ENCODE measurements at regions not wholly inside any gene's neighbourhood (a gene's known extent, or its start where the extent isn't known, plus 50 kb on each side); places are given as distances from the start of the nearest gene placed in this dataset.
A peak's percentile ranks its signal among the peaks of the same experiment; 100 is the strongest.

- Mint-ChIP-seq H3K4me3 (no peak overlapping the region), H3K4me1 (peaks cover 25 to 40% (median 37%) of the 10 kb centered on the region in 3 donors), H3K36me3 (peaks cover 0 to 2% (median 0%) of the 10 kb centered on the region in 3 donors), H3K27ac (no peak overlapping the region), H3K27me3 (peaks cover 4 to 6% of the 10 kb centered on the region in 2 donors), H3K9me3 (no peaks in the 10 kb centered on the region)
- POLR2A ChIA-PET = no interaction called here
- Histone ChIP-seq H3K27ac (ENCODE audit: low read depth, low read length) (no peak overlapping the region), H3K4me1 (ENCODE audit: insufficient read depth, low read length) (peaks cover 19% of the 10 kb centered on the region), H3K36me3 (ENCODE audit: insufficient read depth, low read length) (no peaks in the 10 kb centered on the region), H3K27me3 (ENCODE audit: insufficient read depth, low read length, poor library complexity, severe bottlenecking) (no peaks in the 10 kb centered on the region), H3K9me3 (ENCODE audit: low read length) (no peaks in the 10 kb centered on the region), H3K4me3 (ENCODE audit: low read length) (no peak overlapping the region)
- no peak for DNase-seq
- CTCF ChIA-PET = no interaction called here
Observed at GRCh38 chr3:16797831-16798230, 86.9 kb upstream of the PLCL2 start.

DNA sequence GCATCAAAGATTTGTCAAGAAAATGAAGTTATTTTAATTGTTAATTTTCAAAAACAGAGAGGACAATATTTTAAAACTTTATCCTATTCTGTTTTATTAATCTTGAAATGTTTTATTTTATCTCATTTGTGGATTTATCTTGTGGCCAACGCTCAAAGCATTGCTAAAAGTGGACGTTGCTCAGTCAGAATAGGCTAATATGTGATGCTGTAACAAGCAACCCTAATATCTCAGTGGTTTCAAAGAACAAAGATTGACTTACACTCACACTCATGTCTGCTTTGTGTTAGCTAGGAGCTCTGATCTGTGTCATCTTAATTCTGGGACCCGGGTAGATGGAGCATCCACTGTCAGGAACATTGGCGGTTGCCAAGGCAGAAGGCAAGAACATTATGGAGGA, 86.0 kb upstream of the PLCL2 start:
- Mint-ChIP-seq H3K4me1 (peaks cover 25 to 40% (median 37%) of the 10 kb centered on the region in 3 donors), H3K27ac (no peak overlapping the region), H3K4me3 (no peak overlapping the region), H3K36me3 (peaks cover 0 to 2% (median 0%) of the 10 kb centered on the region in 3 donors), H3K27me3 (peaks cover 0 to 4% of the 10 kb centered on the region in 2 donors), H3K9me3 (no peaks in the 10 kb centered on the region)
- Histone ChIP-seq H3K27me3 (ENCODE audit: insufficient read depth, low read length, poor library complexity, severe bottlenecking) (no peaks in the 10 kb centered on the region), H3K9me3 (ENCODE audit: low read length) (no peaks in the 10 kb centered on the region), H3K36me3 (ENCODE audit: insufficient read depth, low read length) (no peaks in the 10 kb centered on the region), H3K4me3 (ENCODE audit: low read length) (no peak overlapping the region), H3K27ac (ENCODE audit: low read depth, low read length) (no peak overlapping the region), H3K4me1 (ENCODE audit: insufficient read depth, low read length) (peaks cover 19% of the 10 kb centered on the region)
- ChIA-PET POLR2A (no interaction called here), CTCF (no interaction called here)
- no peak for DNase-seq

DNA sequence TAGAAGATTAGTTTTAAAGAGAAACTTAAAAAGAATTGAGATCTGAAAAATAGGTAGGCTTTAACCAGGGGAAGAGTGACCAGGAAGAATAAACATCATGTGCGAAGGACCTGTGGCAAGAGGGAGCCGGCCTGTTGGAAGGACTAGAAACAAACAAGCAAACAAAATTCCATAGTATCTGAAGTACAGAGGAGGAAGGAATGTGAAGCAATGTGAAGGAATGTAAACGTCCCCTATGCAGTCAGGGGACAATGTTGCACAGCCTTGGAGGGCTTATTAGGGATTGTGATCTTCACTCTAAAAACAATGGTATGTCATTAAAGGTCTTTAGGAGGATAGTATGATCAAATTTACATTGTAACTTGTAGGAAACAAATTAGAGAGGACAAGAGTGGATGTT, 84.4 kb upstream of the PLCL2 start:
- CTCF ChIA-PET = no interaction called here
- no peaks in the 10 kb centered on the region for H3K9me3 ChIP-seq (ENCODE audit: low read length)

GRCh38 chr3:16801223-16801622, 83.5 kb upstream of the PLCL2 start:
- no peaks in the 10 kb centered on the region for H3K36me3 Mint-ChIP-seq
- H3K4me3 Mint-ChIP-seq = no peak overlapping the region
- H3K9me3 Mint-ChIP-seq = no peaks in the 10 kb centered on the region
- CTCF ChIA-PET = no interaction called here
- Histone ChIP-seq H3K27me3 (ENCODE audit: insufficient read depth, low read length, poor library complexity, severe bottlenecking) (no peaks in the 10 kb centered on the region), H3K4me3 (ENCODE audit: low read length) (no peak overlapping the region), H3K4me1 (ENCODE audit: insufficient read depth, low read length) (peaks cover 19% of the 10 kb centered on the region), H3K9me3 (ENCODE audit: low read length) (no peaks in the 10 kb centered on the region), H3K36me3 (ENCODE audit: insufficient read depth, low read length) (no peaks in the 10 kb centered on the region), H3K27ac (ENCODE audit: low read depth, low read length) (no peak overlapping the region)
- peaks cover 25 to 40% (median 37%) of the 10 kb centered on the region in 3 donors for H3K4me1 Mint-ChIP-seq
- POLR2A ChIA-PET = interaction anchor here (1.2 kb wide), 1 partner anchor 87 kb away, joined by 3 read pairs; no protein-coding TSS in a partner anchor
- peaks cover 0 to 4% of the 10 kb centered on the region in 2 donors for H3K27me3 Mint-ChIP-seq
- no peak overlapping the region for H3K27ac Mint-ChIP-seq
- DNase-seq = no peak

More for the DNA sequence above, 84.4 kb upstream of the PLCL2 start:
- Mint-ChIP-seq H3K27ac (peak overlapping the region in 2 of 8 donors; percentile 62 to 84), H3K27me3 (peaks cover 0 to 4% of the 10 kb centered on the region in 2 donors), H3K9me3 (no peaks in the 10 kb centered on the region), H3K4me3 (peak overlapping the region in 4 of 7 donors; percentile 2 to 44 (median 34)), H3K36me3 (no peaks in the 10 kb centered on the region), H3K4me1 (peaks cover 25 to 40% (median 37%) of the 10 kb centered on the region in 3 donors)
- POLR2A ChIA-PET = no interaction called here
- no peak for DNase-seq
- H3K4me1 ChIP-seq (ENCODE audit: insufficient read depth, low read length) = peaks cover 19% of the 10 kb centered on the region
- H3K4me3 ChIP-seq (ENCODE audit: low read length) = no peak overlapping the region
- H3K27me3 ChIP-seq (ENCODE audit: insufficient read depth, low read length, poor library complexity, severe bottlenecking) = no peaks in the 10 kb centered on the region
- no peaks in the 10 kb centered on the region for H3K36me3 ChIP-seq (ENCODE audit: insufficient read depth, low read length)
- H3K27ac ChIP-seq (ENCODE audit: low read depth, low read length) = no peak overlapping the region

DNA sequence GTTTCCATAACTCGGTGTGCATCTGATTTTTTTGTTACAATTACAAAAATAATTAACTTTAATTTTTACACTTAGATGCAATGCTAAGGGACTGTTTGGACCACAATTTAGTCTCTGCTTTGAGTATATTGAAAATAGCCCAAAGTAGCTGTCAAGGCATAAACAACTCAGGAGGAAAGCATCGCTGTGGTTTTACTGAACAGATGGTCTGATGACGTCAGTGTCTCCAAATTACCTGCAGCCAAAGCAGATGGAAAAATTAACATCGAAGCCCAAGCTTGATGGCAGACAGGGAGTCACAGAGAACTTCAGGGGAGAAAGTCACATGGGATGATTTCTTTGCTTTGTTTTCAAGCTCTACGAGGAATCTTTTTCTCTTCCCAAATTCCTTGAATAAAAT, 83.1 kb upstream of the PLCL2 start:
- Histone ChIP-seq H3K36me3 (ENCODE audit: insufficient read depth, low read length) (no peaks in the 10 kb centered on the region), H3K4me1 (ENCODE audit: insufficient read depth, low read length) (peaks cover 19% of the 10 kb centered on the region), H3K4me3 (ENCODE audit: low read length) (no peak overlapping the region), H3K9me3 (ENCODE audit: low read length) (no peaks in the 10 kb centered on the region), H3K27me3 (ENCODE audit: insufficient read depth, low read length, poor library complexity, severe bottlenecking) (no peaks in the 10 kb centered on the region), H3K27ac (ENCODE audit: low read depth, low read length) (no peak overlapping the region)
- ChIA-PET POLR2A (interaction anchor here (1.2 kb wide), 1 partner anchor 86 kb away, joined by 3 read pairs; no protein-coding TSS in a partner anchor), CTCF (no interaction called here)
- no peak overlapping the region for H3K4me3 Mint-ChIP-seq
- H3K9me3 Mint-ChIP-seq = no peaks in the 10 kb centered on the region
- peak overlapping the region in 1 of 8 donors; percentile 34 for H3K27ac Mint-ChIP-seq
- H3K36me3 Mint-ChIP-seq = no peaks in the 10 kb centered on the region
- no peak for DNase-seq
- peaks cover 0 to 4% of the 10 kb centered on the region in 2 donors for H3K27me3 Mint-ChIP-seq
- H3K4me1 Mint-ChIP-seq = peaks cover 25 to 37% (median 34%) of the 10 kb centered on the region in 3 donors

DNA sequence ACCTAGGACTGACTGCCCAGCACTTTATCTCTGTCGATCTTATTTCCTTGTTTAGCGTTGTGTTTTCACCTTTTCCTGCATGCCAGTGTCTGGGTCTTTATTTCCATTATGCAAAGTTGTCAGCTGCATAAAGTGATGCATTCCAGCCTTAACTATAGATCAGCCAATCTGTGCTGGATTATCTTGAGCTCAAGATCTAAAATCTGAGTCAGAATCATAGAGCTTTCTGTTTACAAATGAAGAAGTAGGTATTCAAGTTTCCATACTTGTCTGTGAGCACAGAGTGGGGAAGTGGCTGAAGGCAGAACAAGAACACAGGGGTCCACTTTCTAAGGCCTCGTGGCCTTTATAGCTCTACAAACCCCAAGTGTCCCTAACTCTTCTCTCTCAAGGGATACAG, 82.4 kb upstream of the PLCL2 start:
- H3K4me3 Mint-ChIP-seq = no peak overlapping the region
- CTCF ChIA-PET = no interaction called here
- Histone ChIP-seq H3K27ac (ENCODE audit: low read depth, low read length) (no peak overlapping the region), H3K4me1 (ENCODE audit: insufficient read depth, low read length) (peaks cover 19% of the 10 kb centered on the region), H3K36me3 (ENCODE audit: insufficient read depth, low read length) (no peaks in the 10 kb centered on the region), H3K27me3 (ENCODE audit: insufficient read depth, low read length, poor library complexity, severe bottlenecking) (no peaks in the 10 kb centered on the region), H3K9me3 (ENCODE audit: low read length) (no peaks in the 10 kb centered on the region), H3K4me3 (ENCODE audit: low read length) (no peak overlapping the region)
- no peak for DNase-seq
- peaks cover 19 to 30% (median 27%) of the 10 kb centered on the region in 3 donors for H3K4me1 Mint-ChIP-seq
- H3K9me3 Mint-ChIP-seq = no peaks in the 10 kb centered on the region
- H3K27me3 Mint-ChIP-seq = peaks cover 2 to 4% of the 10 kb centered on the region in 2 donors
- no peaks in the 10 kb centered on the region for H3K36me3 Mint-ChIP-seq
- peak overlapping the region in 2 of 8 donors; percentile 33 to 52 for H3K27ac Mint-ChIP-seq
- POLR2A ChIA-PET = no interaction called here

DNA sequence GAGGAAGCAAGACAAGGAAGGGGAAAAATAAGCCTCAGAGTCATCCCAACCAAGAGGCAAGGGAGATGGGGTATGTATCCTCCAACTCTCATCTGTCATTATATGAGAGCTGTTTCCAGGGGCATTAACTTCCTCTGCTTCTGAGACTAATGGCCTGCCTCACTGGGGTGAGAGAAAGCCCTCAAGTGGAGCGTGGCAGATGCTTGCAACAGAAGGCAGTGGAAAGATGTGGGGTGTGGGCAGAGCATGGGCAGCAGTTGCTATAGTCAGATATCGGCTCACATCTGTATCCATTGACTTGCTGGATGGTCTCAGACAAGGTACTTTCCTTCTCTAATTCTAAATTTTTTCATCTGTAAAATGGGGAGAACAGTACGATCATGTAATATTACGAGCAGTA, 81.7 kb upstream of the PLCL2 start:
- no peaks in the 10 kb centered on the region for H3K36me3 Mint-ChIP-seq
- POLR2A ChIA-PET = no interaction called here
- H3K4me1 Mint-ChIP-seq = peaks cover 19 to 30% (median 26%) of the 10 kb centered on the region in 3 donors

DNA sequence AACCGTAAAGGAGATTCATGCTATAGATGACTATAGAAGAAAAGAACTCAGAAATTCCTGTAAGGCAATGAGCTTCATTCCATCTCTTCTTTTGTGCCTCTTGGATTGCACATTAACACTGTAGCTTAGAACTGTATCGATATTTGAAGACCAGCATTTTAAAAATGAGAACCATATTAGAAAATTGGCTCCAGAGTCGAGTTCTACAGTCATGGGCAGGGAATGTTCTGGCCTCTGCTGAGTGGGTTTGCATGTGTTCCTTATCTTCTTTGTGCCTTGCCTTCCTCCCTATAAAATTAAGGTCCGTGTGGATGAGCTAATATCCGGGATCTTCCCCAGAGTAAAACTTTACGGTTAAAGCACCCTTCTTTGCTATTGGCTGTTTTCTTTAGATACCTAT, 77.4 kb upstream of the PLCL2 start:
- no peak for DNase-seq
- Histone ChIP-seq H3K27ac (ENCODE audit: low read depth, low read length) (no peak overlapping the region), H3K9me3 (ENCODE audit: low read length) (no peaks in the 10 kb centered on the region), H3K36me3 (ENCODE audit: insufficient read depth, low read length) (no peaks in the 10 kb centered on the region), H3K4me1 (ENCODE audit: insufficient read depth, low read length) (peaks cover 17% of the 10 kb centered on the region), H3K27me3 (ENCODE audit: insufficient read depth, low read length, poor library complexity, severe bottlenecking) (no peaks in the 10 kb centered on the region), H3K4me3 (ENCODE audit: low read length) (no peak overlapping the region)
- Mint-ChIP-seq H3K4me1 (peaks cover 24 to 29% (median 27%) of the 10 kb centered on the region in 3 donors), H3K27ac (no peak overlapping the region), H3K36me3 (no peaks in the 10 kb centered on the region), H3K27me3 (peaks cover 3 to 4% of the 10 kb centered on the region in 2 donors), H3K9me3 (no peaks in the 10 kb centered on the region), H3K4me3 (no peak overlapping the region)
- CTCF ChIA-PET = interaction anchor here (1.6 kb wide), 1 partner anchor 430 kb away, joined by 3 read pairs; no protein-coding TSS in a partner anchor
- POLR2A ChIA-PET = interaction anchor here (0.6 kb wide), 1 partner anchor 414 kb away, joined by 3 read pairs; no protein-coding TSS in a partner anchor

More for the DNA sequence above, 81.7 kb upstream of the PLCL2 start:
- CTCF ChIA-PET = no interaction called here
- no peak for DNase-seq
- H3K27ac ChIP-seq (ENCODE audit: low read depth, low read length) = no peak overlapping the region
- Mint-ChIP-seq H3K27me3 (peaks cover 4% of the 10 kb centered on the region in 2 donors), H3K27ac (peak overlapping the region in 2 of 8 donors; percentile 33 to 37), H3K9me3 (no peaks in the 10 kb centered on the region), H3K4me3 (no peak overlapping the region)
- H3K4me1 ChIP-seq (ENCODE audit: insufficient read depth, low read length) = peaks cover 19% of the 10 kb centered on the region
- no peaks in the 10 kb centered on the region for H3K36me3 ChIP-seq (ENCODE audit: insufficient read depth, low read length)
- no peak overlapping the region for H3K4me3 ChIP-seq (ENCODE audit: low read length)
- no peaks in the 10 kb centered on the region for H3K9me3 ChIP-seq (ENCODE audit: low read length)
- no peaks in the 10 kb centered on the region for H3K27me3 ChIP-seq (ENCODE audit: insufficient read depth, low read length, poor library complexity, severe bottlenecking)

Data from CD8-positive, alpha-beta memory T cell (primary cell).